Hematopoietic multipotent progenitor cell (in vitro differentiated cells): ENCODE measurements at regions not wholly inside any gene's neighbourhood (a gene's known extent, or its start where the extent isn't known, plus 50 kb on each side); places are given as distances from the start of the nearest gene placed in this dataset.

ENCODE experiments used
- DNase-seq, 3 donors: peaks; one replicate each; pipeline ENCODE4 v3.0.0-alpha.2; 2011 to 2015; ENCODE audit warnings: low read depth in 2 of 3, low spot score in 2 of 3

DNA sequence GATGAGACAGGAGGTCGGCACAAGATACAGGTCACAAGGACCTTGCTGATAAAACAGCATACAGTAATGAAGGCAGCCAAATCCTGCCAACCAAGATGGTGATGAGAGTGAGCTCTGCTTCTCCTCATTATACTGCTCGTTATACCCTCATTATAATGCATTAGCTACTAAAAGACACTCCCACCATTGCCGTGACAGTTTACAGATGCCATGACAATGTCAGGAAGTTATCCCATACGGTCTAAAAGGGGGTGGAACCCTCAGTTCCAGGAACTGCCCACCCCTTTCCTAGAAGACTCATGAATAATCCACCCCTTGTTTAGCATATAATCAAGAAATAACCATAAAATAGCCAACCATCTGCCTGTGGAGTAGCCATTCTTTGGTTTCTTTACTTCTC is 224.2 kb downstream of the RBM43 start:
- DNase-seq = no peak

- no peak for DNase-seq
These were observed 228.1 kb downstream of the RBM43 start for GRCh38 chr2:151033271-151034248.

DNA sequence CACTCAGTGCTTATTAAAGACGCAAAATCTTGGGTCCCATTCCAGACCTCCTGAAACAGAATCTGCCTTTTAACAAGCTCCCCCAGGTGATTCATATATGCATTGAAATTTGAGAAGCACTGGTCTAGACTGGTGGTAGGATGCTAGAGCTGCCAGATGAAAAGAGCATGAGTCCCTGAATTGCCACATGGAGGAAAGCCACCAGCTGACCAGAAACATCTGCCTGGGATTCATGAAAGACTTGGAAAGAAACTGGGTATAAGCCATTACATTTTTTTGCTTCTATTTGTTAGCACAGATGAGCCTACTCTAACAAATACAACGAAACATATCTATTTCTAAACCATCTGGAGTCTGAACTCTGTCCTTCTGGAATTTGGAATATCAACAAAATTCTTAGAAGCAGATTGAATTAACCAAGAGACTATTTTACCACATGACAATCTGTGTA is 228.9 kb downstream of the RBM43 start:
- no peak for DNase-seq

GRCh38 chr2:151030663-151031230 is 230.9 kb downstream of the RBM43 start:
- DNase-seq = no peak

DNA sequence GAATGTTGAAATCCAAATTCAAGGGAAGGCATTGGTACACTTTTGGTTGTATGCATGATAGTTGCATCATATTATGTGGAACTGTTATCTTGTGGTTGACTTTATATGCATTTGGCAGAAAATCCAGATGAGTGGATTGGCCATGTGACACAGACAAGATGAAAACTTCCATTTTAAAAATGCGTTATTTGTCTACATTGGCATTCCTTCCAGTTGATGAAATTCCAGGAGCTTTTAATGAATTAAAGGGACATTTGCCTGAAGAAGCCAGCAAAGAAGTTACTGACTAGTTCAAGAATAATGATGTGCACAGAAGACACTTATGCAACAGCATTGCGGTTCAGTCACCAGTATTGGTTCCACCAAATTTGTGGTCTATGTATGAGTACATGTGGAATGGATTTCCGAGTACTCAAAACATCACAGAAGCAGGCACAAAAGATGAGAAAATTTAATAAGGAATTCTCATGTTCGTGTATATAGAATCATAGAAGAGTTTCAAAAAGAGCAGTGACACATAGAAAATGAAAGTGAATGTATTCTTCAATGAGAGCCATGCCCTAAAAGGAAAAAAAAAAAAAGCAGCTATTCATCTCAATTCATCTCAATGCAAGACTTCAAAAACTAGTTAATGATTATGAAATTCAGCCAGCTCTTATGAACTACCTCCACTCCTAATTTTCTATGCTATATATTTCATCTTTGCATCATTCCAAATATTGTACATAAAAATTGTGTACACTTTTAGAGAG is 232.1 kb downstream of the RBM43 start:
- no peak for DNase-seq

DNA sequence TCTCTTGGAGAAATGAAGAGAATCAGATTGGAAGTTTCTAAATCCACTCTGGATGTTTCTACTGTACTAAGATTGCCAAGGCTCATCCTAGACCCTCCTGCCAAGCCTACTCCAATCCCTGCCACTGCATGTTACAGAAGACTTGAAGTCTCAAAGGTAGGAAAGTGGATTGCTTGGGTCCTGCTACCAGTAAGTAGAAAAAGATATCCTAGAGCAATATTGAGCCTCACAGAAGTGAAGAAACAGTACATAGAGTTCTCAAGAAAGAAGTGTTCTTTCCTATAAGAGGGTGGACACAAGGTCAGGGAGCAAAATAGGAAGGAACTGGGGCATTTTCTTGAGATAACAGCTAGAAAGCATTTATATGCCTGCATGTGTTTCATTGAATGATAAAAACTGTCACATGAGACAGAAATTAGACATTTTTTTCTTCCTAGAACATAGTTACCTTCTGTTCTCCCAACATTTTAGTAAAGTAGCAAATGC is 232.9 kb downstream of the RBM43 start:
- DNase-seq = no peak

- no peak for DNase-seq
These were observed 234.5 kb downstream of the RBM43 start for GRCh38 chr2:151027151-151027550.

- DNase-seq = no peak
These were observed 235.8 kb downstream of the RBM43 start for GRCh38 chr2:151025816-151026215.

- no peak for DNase-seq
These were observed 236.9 kb downstream of the RBM43 start for GRCh38 chr2:151024696-151025251.

GRCh38 chr2:151021747-151022452 is 239.8 kb downstream of the RBM43 start:
- no peak for DNase-seq

DNA sequence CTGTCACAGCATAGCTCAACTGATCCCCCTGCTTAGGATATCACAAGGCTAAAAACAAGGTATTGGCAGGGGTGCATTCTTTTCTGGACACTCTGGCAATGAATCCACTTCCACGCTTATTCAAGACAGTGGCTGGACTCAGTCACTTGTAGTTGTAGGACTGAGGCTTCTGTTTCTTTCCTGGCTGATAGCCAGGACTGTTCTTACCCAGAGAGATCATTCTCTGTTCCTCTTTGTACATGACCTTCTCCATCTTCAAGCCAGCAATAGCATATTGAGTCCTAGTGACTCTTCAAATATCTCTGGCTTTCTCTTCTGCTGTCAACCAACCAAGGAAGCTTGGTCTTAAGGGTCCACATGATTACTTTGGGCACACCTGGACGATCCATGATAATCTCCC is 241.3 kb downstream of the RBM43 start:
- DNase-seq = no peak

DNA sequence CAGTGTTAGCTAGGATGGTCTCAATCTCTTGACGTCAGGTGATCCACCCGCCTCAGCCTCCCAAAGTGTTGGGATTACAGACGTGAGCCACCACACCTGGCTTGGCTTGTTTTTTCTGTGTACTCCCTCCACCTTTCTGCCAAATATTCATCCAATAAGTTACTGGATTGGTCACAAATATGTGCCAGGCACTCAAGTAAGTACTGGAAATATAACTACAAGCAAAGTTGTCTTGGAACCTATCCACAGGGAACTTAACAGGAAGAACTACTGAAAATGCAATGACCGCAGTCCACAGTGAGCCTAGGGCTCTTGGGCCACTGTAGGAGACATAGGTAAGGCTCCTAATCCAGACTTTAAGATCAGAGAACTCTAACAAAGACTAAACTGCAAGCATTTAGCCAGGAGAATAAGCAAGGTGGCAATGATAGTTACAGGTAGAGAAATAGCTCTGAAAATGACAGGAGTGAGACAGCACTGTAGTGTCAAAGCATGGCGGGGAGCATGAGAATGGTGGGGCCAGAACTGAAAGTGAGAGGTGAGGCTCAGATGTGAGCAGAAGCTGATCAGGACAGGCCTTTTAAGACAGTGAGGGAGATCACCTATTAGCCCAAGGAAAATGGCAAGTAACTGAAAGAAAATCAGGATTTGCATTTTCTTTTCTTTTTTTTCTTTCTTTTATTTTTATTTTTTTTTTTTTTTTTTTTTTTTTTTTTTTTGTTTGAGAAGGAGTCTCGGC is 252.1 kb downstream of the RBM43 start:
- no peak for DNase-seq

- no peak for DNase-seq
These were observed 254.3 kb downstream of the RBM43 start for GRCh38 chr2:151007365-151007764.

- no peak for DNase-seq
These were observed 258.6 kb downstream of the RBM43 start for GRCh38 chr2:151002959-151003600.

- DNase-seq = no peak
These were observed 263.8 kb downstream of the RBM43 start for GRCh38 chr2:150997702-150998440.

- no peak for DNase-seq
These were observed 264.6 kb downstream of the RBM43 start for GRCh38 chr2:150997066-150997465.

DNA sequence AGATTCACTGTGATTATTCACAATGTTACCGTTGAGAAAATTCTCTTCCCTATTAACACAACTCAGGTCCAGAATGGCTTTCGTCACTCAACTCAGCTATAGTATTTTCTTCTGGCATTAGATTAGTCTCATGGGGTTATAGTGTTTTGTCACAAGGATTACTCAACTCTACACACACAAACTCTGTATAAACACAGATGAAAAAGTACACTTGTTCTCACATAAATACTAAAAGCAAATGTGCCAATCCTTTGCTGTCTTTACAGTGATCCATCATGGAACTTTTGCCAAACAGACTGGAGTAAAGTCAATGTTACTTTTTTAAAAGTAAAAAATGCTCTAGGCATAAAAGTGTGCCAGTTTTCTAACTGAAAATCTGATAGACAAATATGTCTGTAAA is 267.6 kb downstream of the RBM43 start:
- no peak for DNase-seq

- no peak for DNase-seq
These were observed 271.7 kb downstream of the RBM43 start for GRCh38 chr2:150989969-150990368.
